ENCODE measurements at regions not wholly inside any gene's neighbourhood (a gene's known extent, or its start where the extent isn't known, plus 50 kb on each side); places are given as distances from the start of the nearest gene placed in this dataset.
"Not testable (repeated sequence)": the region's sequence is repeated elsewhere in the genome, so short reads cannot be mapped to it uniquely, and the experiment has no call there.

DNA sequence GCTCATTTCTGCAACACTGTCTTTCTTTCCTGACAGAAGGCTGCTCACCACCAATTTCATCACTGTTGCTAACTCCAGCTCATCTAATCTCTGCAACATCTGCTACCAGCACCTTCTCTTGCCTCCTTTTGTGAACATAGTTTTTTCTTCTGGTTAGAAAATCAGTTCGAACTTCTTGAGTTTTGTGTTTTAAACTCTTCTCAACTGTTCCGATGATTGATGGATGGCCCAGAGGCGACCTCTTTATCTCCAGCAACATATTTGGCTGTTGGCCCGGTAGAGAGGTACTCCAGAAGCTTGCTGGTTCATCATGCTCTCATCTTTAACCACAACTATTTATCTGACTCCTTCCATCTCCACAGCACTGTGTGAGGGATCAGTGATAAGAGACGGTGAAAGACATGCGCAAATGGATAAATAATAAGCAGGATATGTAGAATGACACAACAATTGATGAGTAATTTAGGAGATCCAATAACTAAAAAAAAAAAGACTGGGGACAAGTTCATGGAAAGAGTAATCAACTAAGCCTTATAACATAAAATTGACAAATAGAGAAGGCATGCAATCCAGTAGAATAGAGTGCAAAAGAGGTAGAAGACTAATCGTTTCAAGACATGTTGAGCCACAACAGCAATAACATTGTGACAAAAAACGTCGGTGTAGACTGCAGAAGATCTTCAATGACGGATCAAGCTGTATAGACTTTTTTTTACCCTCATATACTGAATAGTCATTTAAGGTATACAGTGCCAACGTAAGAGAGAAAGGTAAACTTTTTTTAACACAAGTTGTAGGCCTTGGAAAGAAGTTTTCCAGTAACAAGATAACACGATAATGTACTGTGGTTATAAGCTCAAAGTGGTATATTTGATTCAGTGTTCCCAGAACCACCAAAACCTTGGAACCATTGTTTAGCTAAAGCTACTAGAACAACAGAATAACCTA is 152.2 kb downstream of the CRPPA start:
- Histone ChIP-seq H3K9me3 (ENCODE audit: control insufficient read depth, insufficient read depth, low read length) (no peaks in the 10 kb centered on the region), H3K27me3 (ENCODE audit: control insufficient read depth, insufficient read depth, low read length) (no peaks in the 10 kb centered on the region), H3K27ac (ENCODE audit: low read depth, low read length) (no peak overlapping the region), H3K4me3 (ENCODE audit: low read depth, low read length) (no peak overlapping the region)
- POLR2A ChIA-PET: no interaction called here
- peak; percentile 11 for DNase-seq (ENCODE audit: low read depth, low spot score)
- CTCF ChIA-PET: interaction anchor here (1.7 kb wide), 1 partner anchor 295 kb away, joined by 3 read pairs; no protein-coding TSS in a partner anchor
- TF ChIP-seq, protein P1, sequence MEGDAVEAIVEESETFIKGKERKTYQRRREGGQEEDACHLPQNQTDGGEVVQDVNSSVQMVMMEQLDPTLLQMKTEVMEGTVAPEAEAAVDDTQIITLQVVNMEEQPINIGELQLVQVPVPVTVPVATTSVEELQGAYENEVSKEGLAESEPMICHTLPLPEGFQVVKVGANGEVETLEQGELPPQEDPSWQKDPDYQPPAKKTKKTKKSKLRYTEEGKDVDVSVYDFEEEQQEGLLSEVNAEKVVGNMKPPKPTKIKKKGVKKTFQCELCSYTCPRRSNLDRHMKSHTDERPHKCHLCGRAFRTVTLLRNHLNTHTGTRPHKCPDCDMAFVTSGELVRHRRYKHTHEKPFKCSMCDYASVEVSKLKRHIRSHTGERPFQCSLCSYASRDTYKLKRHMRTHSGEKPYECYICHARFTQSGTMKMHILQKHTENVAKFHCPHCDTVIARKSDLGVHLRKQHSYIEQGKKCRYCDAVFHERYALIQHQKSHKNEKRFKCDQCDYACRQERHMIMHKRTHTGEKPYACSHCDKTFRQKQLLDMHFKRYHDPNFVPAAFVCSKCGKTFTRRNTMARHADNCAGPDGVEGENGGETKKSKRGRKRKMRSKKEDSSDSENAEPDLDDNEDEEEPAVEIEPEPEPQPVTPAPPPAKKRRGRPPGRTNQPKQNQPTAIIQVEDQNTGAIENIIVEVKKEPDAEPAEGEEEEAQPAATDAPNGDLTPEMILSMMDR (IDR thresholded peaks at IDR 0.05; ENCODE audit: low read depth, low read length): no peak

DNA sequence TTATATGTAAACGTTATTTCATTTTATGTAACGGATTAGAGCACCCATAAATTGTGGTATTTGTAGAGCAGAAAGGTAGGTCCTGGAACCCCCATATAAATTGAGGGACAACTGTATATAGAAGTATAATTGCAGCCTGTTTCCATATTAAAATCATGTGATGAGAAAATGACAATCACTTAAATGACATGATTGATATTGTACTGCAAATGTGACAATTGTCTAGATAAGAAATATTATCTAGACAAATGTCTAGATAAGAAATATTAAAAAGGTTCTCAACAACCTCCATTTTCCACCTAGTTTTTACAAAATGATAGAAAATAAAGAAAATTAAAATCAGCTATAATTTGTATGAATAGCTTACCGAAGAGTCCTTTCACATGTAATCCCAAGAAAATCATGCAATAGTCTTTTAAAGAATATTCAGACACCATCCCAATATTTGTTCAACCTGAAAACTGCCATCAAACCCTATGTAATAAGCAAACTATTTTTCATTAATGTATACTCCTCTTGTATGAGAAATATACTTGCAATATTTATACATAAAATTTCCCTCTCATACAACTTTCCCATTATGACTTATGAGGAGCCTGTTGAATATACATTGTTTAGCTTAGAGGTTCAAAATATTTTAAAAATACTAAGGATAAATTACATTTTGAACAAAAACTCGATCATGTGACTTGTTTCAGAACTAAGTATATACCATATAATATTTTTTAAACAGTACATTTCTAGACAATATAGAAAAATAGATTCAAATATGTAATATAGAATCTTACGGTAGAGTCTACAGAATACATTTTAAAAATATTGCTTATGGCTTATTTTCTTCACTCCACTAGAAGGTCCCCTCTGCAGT is 153.2 kb downstream of the CRPPA start:
- no peak for DNase-seq (ENCODE audit: low read depth, low spot score)
- H3K27ac ChIP-seq (ENCODE audit: low read depth, low read length): no peak overlapping the region
- no peak overlapping the region for H3K4me3 ChIP-seq (ENCODE audit: low read depth, low read length)
- ChIA-PET CTCF (no interaction called here), POLR2A (no interaction called here)
- TF ChIP-seq, protein P1 (IDR thresholded peaks at IDR 0.05; ENCODE audit: low read depth, low read length): no peak
- H3K27me3 ChIP-seq (ENCODE audit: control insufficient read depth, insufficient read depth, low read length): no peaks in the 10 kb centered on the region
- no peaks in the 10 kb centered on the region for H3K9me3 ChIP-seq (ENCODE audit: control insufficient read depth, insufficient read depth, low read length)

DNA sequence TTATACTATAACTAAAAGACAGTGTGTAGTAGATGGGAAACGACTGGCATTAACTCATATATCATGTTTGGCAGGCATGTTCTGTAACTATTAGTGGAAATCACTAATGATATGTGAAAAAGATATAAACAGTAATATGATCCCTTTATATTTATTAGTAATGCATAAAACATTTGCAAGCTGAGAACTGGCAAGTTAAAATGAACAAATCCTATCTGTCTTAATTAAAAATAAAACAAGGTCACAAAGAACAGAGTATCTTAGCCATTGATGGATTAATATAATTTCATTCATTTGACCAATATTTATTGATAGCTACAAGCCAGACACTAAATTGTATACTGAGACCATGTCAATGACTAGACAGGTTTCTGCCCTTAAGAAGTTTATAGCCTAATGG is 154.5 kb downstream of the CRPPA start:
- POLR2A ChIA-PET: no interaction called here
- Histone ChIP-seq H3K4me3 (ENCODE audit: low read depth, low read length) (no peak overlapping the region), H3K9me3 (ENCODE audit: control insufficient read depth, insufficient read depth, low read length) (no peaks in the 10 kb centered on the region), H3K27ac (ENCODE audit: low read depth, low read length) (no peak overlapping the region), H3K27me3 (ENCODE audit: control insufficient read depth, insufficient read depth, low read length) (no peaks in the 10 kb centered on the region)
- DNase-seq (ENCODE audit: low read depth, low spot score): no peak
- CTCF ChIA-PET: no interaction called here
- TF ChIP-seq, protein P1 (IDR thresholded peaks at IDR 0.05; ENCODE audit: low read depth, low read length): no peak

DNA sequence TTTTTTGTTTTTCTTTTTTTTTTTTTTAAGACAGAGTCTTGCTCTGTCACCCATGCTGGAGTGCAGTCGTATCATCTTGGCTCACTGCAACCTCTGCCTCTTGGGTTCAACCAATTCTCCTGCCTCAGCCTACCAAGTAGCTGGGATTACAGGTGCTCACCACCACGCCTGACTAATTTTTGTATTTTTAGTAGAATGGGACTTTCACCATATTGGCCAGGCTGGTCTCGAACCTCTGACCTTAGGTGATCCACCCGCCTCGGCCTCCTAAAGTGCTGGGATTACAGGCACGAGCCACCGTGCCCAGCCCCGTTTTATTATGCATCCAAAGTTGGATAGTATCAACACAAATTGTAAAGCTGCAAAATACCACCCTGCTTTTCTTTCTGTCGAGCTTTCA is 154.9 kb downstream of the CRPPA start:
- CTCF ChIA-PET; H3K27ac ChIP-seq (ENCODE audit: low read depth, low read length); POLR2A ChIA-PET; DNase-seq (ENCODE audit: low read depth, low spot score); H3K9me3 ChIP-seq (ENCODE audit: control insufficient read depth, insufficient read depth, low read length); H3K4me3 ChIP-seq (ENCODE audit: low read depth, low read length); H3K27me3 ChIP-seq (ENCODE audit: control insufficient read depth, insufficient read depth, low read length): not testable (repeated sequence)

DNA sequence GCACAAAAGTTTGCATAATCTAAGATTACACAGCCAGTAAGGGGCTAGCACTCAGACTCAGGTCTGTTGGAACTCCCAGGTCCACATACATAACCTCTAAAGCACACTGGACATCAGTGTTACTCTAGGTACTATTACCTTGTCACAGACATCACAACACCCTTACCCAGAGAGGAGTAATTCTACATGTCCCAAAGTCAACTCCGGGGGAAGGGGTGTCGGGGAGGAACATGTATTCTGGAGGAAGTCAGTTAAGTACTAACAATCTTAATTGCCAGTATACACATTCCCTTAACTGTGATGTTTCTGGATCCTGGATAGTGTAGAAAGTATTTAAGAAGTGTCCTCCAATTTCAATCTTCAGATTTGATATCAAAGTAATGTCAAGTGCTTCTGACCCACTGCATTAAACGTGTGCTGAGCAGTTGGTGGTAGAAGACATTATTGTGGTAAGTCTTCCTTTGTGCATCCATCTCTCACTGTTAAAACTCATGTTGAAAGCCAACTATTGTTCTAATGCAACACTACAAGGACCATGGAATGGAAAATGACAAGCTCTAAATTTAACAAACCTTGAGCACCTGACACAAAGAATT is 155.4 kb downstream of the CRPPA start:
- H3K27me3 ChIP-seq (ENCODE audit: control insufficient read depth, insufficient read depth, low read length): no peaks in the 10 kb centered on the region
- CTCF ChIA-PET: no interaction called here
- no peak overlapping the region for H3K4me3 ChIP-seq (ENCODE audit: low read depth, low read length)
- TF ChIP-seq, protein P1 (IDR thresholded peaks at IDR 0.05; ENCODE audit: low read depth, low read length): no peak
- no peak overlapping the region for H3K27ac ChIP-seq (ENCODE audit: low read depth, low read length)
- POLR2A ChIA-PET: no interaction called here
- no peak for DNase-seq (ENCODE audit: low read depth, low spot score)
- no peaks in the 10 kb centered on the region for H3K9me3 ChIP-seq (ENCODE audit: control insufficient read depth, insufficient read depth, low read length)

Data from AG04450 (cell line).